ENCODE measurements at regions not wholly inside any gene's neighbourhood (a gene's known extent, or its start where the extent isn't known, plus 50 kb on each side); places are given as distances from the start of the nearest gene placed in this dataset.

DNA sequence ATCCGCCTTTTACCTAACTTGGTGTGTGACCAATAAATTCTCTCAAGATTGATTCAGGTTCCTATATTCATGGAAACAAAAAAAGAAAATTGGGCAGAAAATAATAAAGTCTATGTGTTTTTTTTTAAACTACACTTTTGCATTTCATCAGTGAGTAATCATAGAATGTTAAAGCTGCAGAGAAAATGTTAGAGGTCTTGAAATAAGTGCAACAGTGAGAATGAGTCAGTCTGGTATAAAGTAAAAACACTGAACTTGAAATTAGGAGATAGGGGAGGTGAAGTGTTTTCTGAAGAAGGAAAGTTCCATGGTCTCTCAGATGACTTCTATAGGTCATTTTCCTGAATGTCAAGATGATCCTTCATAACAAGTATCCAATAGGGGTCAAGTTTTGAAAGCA is 202.6 kb upstream of the NRP1 start:
- TF ChIP-seq, protein P1, sequence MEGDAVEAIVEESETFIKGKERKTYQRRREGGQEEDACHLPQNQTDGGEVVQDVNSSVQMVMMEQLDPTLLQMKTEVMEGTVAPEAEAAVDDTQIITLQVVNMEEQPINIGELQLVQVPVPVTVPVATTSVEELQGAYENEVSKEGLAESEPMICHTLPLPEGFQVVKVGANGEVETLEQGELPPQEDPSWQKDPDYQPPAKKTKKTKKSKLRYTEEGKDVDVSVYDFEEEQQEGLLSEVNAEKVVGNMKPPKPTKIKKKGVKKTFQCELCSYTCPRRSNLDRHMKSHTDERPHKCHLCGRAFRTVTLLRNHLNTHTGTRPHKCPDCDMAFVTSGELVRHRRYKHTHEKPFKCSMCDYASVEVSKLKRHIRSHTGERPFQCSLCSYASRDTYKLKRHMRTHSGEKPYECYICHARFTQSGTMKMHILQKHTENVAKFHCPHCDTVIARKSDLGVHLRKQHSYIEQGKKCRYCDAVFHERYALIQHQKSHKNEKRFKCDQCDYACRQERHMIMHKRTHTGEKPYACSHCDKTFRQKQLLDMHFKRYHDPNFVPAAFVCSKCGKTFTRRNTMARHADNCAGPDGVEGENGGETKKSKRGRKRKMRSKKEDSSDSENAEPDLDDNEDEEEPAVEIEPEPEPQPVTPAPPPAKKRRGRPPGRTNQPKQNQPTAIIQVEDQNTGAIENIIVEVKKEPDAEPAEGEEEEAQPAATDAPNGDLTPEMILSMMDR (conservative IDR thresholded peaks at IDR 0.05 in 1 of 2, IDR thresholded peaks at IDR 0.05 in 1 of 2; ENCODE audit: low read depth in 1 of 2, low read length in 2 of 2): no peak
- TF ChIP-seq EZH2 (IDR thresholded peaks at IDR 0.05; ENCODE audit: low read length, missing control alignments): no peak
